HG03469 (cell line): ENCODE measurements at regions not wholly inside any gene's neighbourhood (a gene's known extent, or its start where the extent isn't known, plus 50 kb on each side); places are given as distances from the start of the nearest gene placed in this dataset.

Experiments used
- ATAC-seq: cut with Tn5 transposase; IDR thresholded peaks from one replicate; pipeline ENCODE4 v1.9.1; 2021; ENCODE audit warnings: mild to moderate bottlenecking, moderate library complexity, moderate number of reproducible peaks; ENCODE audit not compliant: unreplicated experiment

GRCh38 chr6:50102676-50103075 lies 52.9 kb upstream of the DEFB112 start:
- no peak for ATAC-seq

GRCh38 chr6:50110587-50110986 lies 60.9 kb upstream of the DEFB112 start:
- ATAC-seq: no peak

GRCh38 chr6:50112981-50113857 lies 63.5 kb upstream of the DEFB112 start:
- no peak for ATAC-seq

- ATAC-seq: no peak
Measured at GRCh38 chr6:50116390-50116789, 66.7 kb upstream of the DEFB112 start.

- no peak for ATAC-seq
Measured at GRCh38 chr6:50116797-50117542, 67.2 kb upstream of the DEFB112 start.

GRCh38 chr6:50120300-50120699 lies 70.6 kb upstream of the DEFB112 start:
- no peak for ATAC-seq

GRCh38 chr6:50123688-50124087 lies 74.0 kb upstream of the DEFB112 start:
- ATAC-seq: no peak

- ATAC-seq: no peak
Measured at GRCh38 chr6:50124572-50124971, 74.8 kb upstream of the DEFB112 start.

GRCh38 chr6:50128420-50129005 lies 78.8 kb upstream of the DEFB112 start:
- ATAC-seq: no peak

- no peak for ATAC-seq
Measured at GRCh38 chr6:50135968-50136367, 86.2 kb upstream of the DEFB112 start.

GRCh38 chr6:50141100-50141499 lies 91.4 kb upstream of the DEFB112 start:
- ATAC-seq: no peak

GRCh38 chr6:50143011-50143719 lies 93.4 kb upstream of the DEFB112 start:
- no peak for ATAC-seq

- ATAC-seq: no peak
Measured at GRCh38 chr6:50145125-50145524, 95.4 kb upstream of the DEFB112 start.

GRCh38 chr6:50147371-50147770 lies 97.6 kb upstream of the DEFB112 start:
- no peak for ATAC-seq

GRCh38 chr6:50180646-50181045 lies 130.9 kb upstream of the DEFB112 start:
- ATAC-seq: no peak

- no peak for ATAC-seq
Measured at GRCh38 chr6:50185006-50185405, 135.3 kb upstream of the DEFB112 start.

- ATAC-seq: no peak
Measured at GRCh38 chr6:50187351-50187921, 137.7 kb upstream of the DEFB112 start.

- no peak for ATAC-seq
Measured at GRCh38 chr6:50198245-50198644, 148.5 kb upstream of the DEFB112 start.

- ATAC-seq: no peak
Measured at GRCh38 chr6:50202766-50203165, 153.0 kb upstream of the DEFB112 start.

GRCh38 chr6:50211582-50211981 lies 161.9 kb upstream of the DEFB112 start:
- ATAC-seq: no peak

GRCh38 chr6:50213146-50213545 lies 163.4 kb upstream of the DEFB112 start:
- ATAC-seq: no peak
